HepG2 (cell line): ENCODE measurements at regions not wholly inside any gene's neighbourhood (a gene's known extent, or its start where the extent isn't known, plus 50 kb on each side); places are given as distances from the start of the nearest gene placed in this dataset.

ENCODE experiments used
- ATAC-seq: fragments of 200-7000 bp; cut with Tn5 transposase; 3 replicates; pipeline ENCODE4 v1.9.1; 2020; ENCODE audit warnings: mild to moderate bottlenecking, moderate library complexity
- BruUV-seq: library from RNA; stranded (reverse); fragments of 400-500 nt; replicated peaks from 2 replicates; lab custom pipeline; 2021; lab: Mats Ljungman, UMichigan
- CTCF ChIA-PET: fragments of 300-600 bp; formaldehyde crosslinking; extraction: SDS; loops from one replicate; lab custom pipeline; 2021; ENCODE audit warnings: low total read pairs, inconsistent platforms, low intra/inter-chr PET ratio; lab: Yijun Ruan, JAX
- POLR2A ChIA-PET: fragments of 350-600 bp; sonication (Branson Sonifier 250); formaldehyde crosslinking; loops from one replicate; lab custom pipeline; 2020; ENCODE audit warnings: antibody characterized with exemption, inconsistent platforms; lab: Yijun Ruan, JAX
- DNase-seq: peaks from one replicate; pipeline ENCODE4 v3.0.0-alpha.2; 2015; ENCODE audit warnings: low spot score
- FAIRE-seq: peaks from 3 replicates; lab custom pipeline; 2011; peaks lifted over from hg19 to GRCh38; lab: Jason Lieb, UNC
- H2AFZ ChIP-seq: one replicate; pipeline ENCODE4 v1.6.1; 2011; ENCODE audit warnings: low read length, inconsistent platforms
- H3K27ac ChIP-seq: fragments of 300-600 bp; 3 replicates; pipeline ENCODE4 v1.8.0; 2011; ENCODE audit warnings: mixed run types, mild to moderate bottlenecking, mixed read lengths, low read length, inconsistent platforms; ENCODE audit not compliant: insufficient read depth; ENCODE audit errors: extremely low read length
- H3K27me3 ChIP-seq, 2 experiments: fragments of 200-600 bp in 1 of 2; 2 replicates in 1 of 2; 3 replicates in 1 of 2; pipeline versions ENCODE4 v1.6.0 to v1.8.0; 2011; ENCODE audit warnings: low read length in 2 of 2, mild to moderate bottlenecking in 2 of 2, moderate library complexity in 2 of 2, inconsistent platforms in 1 of 2; ENCODE audit not compliant: insufficient read depth in 2 of 2, control insufficient read depth in 1 of 2
- H3K36me3 ChIP-seq, 2 experiments: fragments of 200-600 bp in 1 of 2; replicated peaks in 1 of 2; 2 replicates in 1 of 2; 3 replicates in 1 of 2; pipeline versions ENCODE4 v1.5.1 to v1.8.0; 2011; ENCODE audit warnings: low read length in 2 of 2, inconsistent platforms in 1 of 2; ENCODE audit not compliant: insufficient read depth in 2 of 2, control insufficient read depth in 1 of 2
- H3K4me1 ChIP-seq: 2 replicates; pipeline ENCODE4 v1.5.1; 2012; ENCODE audit warnings: low read length, inconsistent platforms; ENCODE audit not compliant: insufficient read depth
- H3K4me2 ChIP-seq: 2 replicates; pipeline ENCODE4 v1.6.0; 2011; ENCODE audit warnings: low read depth, low read length, inconsistent platforms
- H3K4me3 ChIP-seq, 3 experiments: fragments of 200-600 bp in 1 of 3; sonication (generic), shearing (Covaris generic) in 1 of 3; replicated peaks in 1 of 3; 2 replicates each; pipeline ENCODE4 v1.5.1; 2011 to 2016; ENCODE audit warnings: low read length in 3 of 3, inconsistent platforms in 2 of 3, low read depth in 2 of 3, mild to moderate bottlenecking in 2 of 3, control low read depth in 1 of 3, mixed read lengths in 1 of 3; ENCODE audit not compliant: insufficient read depth in 1 of 3
- H3K79me2 ChIP-seq: one replicate; pipeline ENCODE4 v1.6.1; 2011; ENCODE audit warnings: low read length, inconsistent platforms; ENCODE audit not compliant: insufficient read depth
- H3K9ac ChIP-seq: 2 replicates; pipeline ENCODE4 v1.6.0; 2011; ENCODE audit warnings: mild to moderate bottlenecking, low read depth, low read length, inconsistent platforms; ENCODE audit not compliant: insufficient read depth
- H3K9me3 ChIP-seq: 2 replicates; pipeline ENCODE4 v1.5.1; 2012; ENCODE audit warnings: mild to moderate bottlenecking, low read length
- H4K20me1 ChIP-seq: 2 replicates; pipeline ENCODE4 v1.6.0; 2011; ENCODE audit warnings: inconsistent platforms, mild to moderate bottlenecking, low read length, moderate library complexity; ENCODE audit not compliant: insufficient read depth
- CENPX ChIP-seq: sonication (generic); formaldehyde crosslinking; IDR thresholded peaks from 2 replicates; pipeline ENCODE4 v1.9.0; 2021; ENCODE audit warnings: mild to moderate bottlenecking, missing genetic modification reagents, moderate library complexity
- CREB1 ChIP-seq, 2 experiments: fragments of 450-650 bp in 1 of 2; IDR thresholded peaks; 2 replicates each; pipeline ENCODE4 v1.6.1; 2016 to 2017; ENCODE audit warnings: control low read depth in 1 of 2, mild to moderate bottlenecking in 1 of 2, missing compliant biosample characterization in 1 of 2, missing genetic modification characterization in 1 of 2
- GLI4 ChIP-seq: sonication (generic); formaldehyde crosslinking; IDR thresholded peaks from 2 replicates; pipeline ENCODE4 v1.5.1; 2020; ENCODE audit warnings: missing genetic modification reagents, mild to moderate bottlenecking, moderate library complexity, borderline replicate concordance
- MIXL1 ChIP-seq: IDR thresholded peaks from 2 replicates; pipeline ENCODE4 v1.6.1; 2016
- NFYB ChIP-seq: sonication (generic); formaldehyde crosslinking; IDR thresholded peaks from 2 replicates; pipeline ENCODE4 v1.4.0; 2020; ENCODE audit warnings: missing genetic modification reagents
- USF2 ChIP-seq, 2 experiments: sonication (generic) in 1 of 2; formaldehyde crosslinking in 1 of 2; IDR thresholded peaks; 2 replicates each; pipeline versions ENCODE4 v1.5.1 to v1.6.1; 2011 to 2020; ENCODE audit warnings: borderline replicate concordance in 1 of 2, low read depth in 1 of 2, low read length in 1 of 2, mild to moderate bottlenecking in 1 of 2, missing genetic modification reagents in 1 of 2, moderate library complexity in 1 of 2
- WGBS: methylation state at CpG from one replicate; pipeline ENCODE4 v1.1.6; 2017; ENCODE audit warnings: low lambda C conversion rate; 5-methylcytosine and 5-hydroxymethylcytosine counted together
- in situ Hi-C: cut with HindIII; loops from 2 replicates; pipeline ENCODE4 v1.10.0; 2017; ENCODE audit warnings: low pct_unique_long_range_greater_than_20kb; ENCODE audit not compliant: extremely low pct_ligation_motif_present
- intact Hi-C: fragments of 100-400 bp; cut with micrococcal nuclease; formaldehyde crosslinking; loops from one replicate; pipeline ENCODE4 v1.10.0; 2022; ENCODE audit not compliant: unreplicated experiment

GRCh38 chr6:37572334-37572733, 72.6 kb upstream of the CCDC167 start:
- Histone ChIP-seq H3K4me1 (no peaks in the 10 kb centered on the region), H3K27me3 (peaks cover 7 to 64% of the 10 kb centered on the region in 2 experiments; a peak in 4 of 5 replicates), H3K4me3 (no peak overlapping the region), H2AFZ (no peak overlapping the region), H3K9me3 (no peaks in the 10 kb centered on the region), H3K36me3 (no peaks in the 10 kb centered on the region), H4K20me1 (no peaks in the 10 kb centered on the region), H3K9ac (no peak overlapping the region), H3K4me2 (no peak overlapping the region), H3K79me2 (no peaks in the 10 kb centered on the region), H3K27ac (no peak overlapping the region)
- POLR2A ChIA-PET, result no interaction called here
- ATAC-seq, result no peak
- BruUV-seq, result no TSS peak
- no peak for FAIRE-seq
- in situ Hi-C loops, result no loop called here
- CTCF ChIA-PET, result no interaction called here
- WGBS, result 32% methylated on average over 4 of the region's 4 CpGs
- intact Hi-C loops, result no loop called here
- no peak for DNase-seq
- TF ChIP-seq CENPX (CRISPR knock-in tag) (no peak), NFYB (CRISPR knock-in tag) (peak; percentile 62), MIXL1 (no peak), CREB1 (IDR thresholded peaks at IDR 0.05) (no peak), CREB1 (CRISPR knock-in tag; IDR thresholded peaks at IDR 0.05) (no peak), USF2 (IDR thresholded peaks at IDR 0.05; ENCODE audit: low read depth, low read length) (no peak), USF2 (CRISPR knock-in tag; IDR thresholded peaks at IDR 0.05; ENCODE audit: borderline replicate concordance) (peak; percentile 31; the same call in 1 of the 2 replicates), GLI4 (CRISPR knock-in tag) (no peak)
- TF ChIP-seq, all 625 proteins: peak for 2
